Esophagus muscularis mucosa (tissue), 4 donors: ENCODE measurements at regions not wholly inside any gene's neighbourhood (a gene's known extent, or its start where the extent isn't known, plus 50 kb on each side); places are given as distances from the start of the nearest gene placed in this dataset.

ENCODE experiments used
- DNase-seq: peaks from one replicate; pipeline ENCODE4 v3.0.0-alpha.2; 2017; ENCODE audit errors: extremely low spot score
- H3K27ac ChIP-seq, 4 donors: fragments of 200-600 bp; sonication (generic); replicated peaks in 1 of 4; 1 replicate in 3 of 4; 2 replicates in 1 of 4; pipeline ENCODE4 v1.5.1; 2016 to 2019; ENCODE audit warnings: mild to moderate bottlenecking in 1 of 4
- H3K27me3 ChIP-seq, 4 donors: fragments of 200-600 bp; sonication (generic); one replicate each; pipeline versions ENCODE4 v1.5.1 to v1.6.0; 2016 to 2019
- H3K36me3 ChIP-seq, 4 donors: fragments of 200-600 bp; sonication (generic); one replicate each; pipeline ENCODE4 v1.5.1; 2016 to 2019
- H3K4me1 ChIP-seq, 4 donors: fragments of 200-600 bp; sonication (generic); one replicate each; pipeline ENCODE4 v1.5.1; 2016 to 2019
- H3K4me3 ChIP-seq, 4 donors: fragments of 200-600 bp; sonication (generic); 1 replicate in 2 of 4; 2 replicates in 2 of 4; pipeline ENCODE4 v1.5.1; 2016 to 2019; ENCODE audit warnings: mild to moderate bottlenecking in 4 of 4, moderate library complexity in 1 of 4
- H3K9me3 ChIP-seq, 4 donors: fragments of 200-600 bp; sonication (generic); 1 replicate in 3 of 4; 2 replicates in 1 of 4; pipeline ENCODE4 v1.5.1; 2016 to 2019
- CTCF ChIP-seq, 3 experiments: fragments of 200-600 bp in 2 of 3; fragments of 450-650 bp in 1 of 3; sonication (generic) in 2 of 3; IDR thresholded peaks; one replicate each; pipeline ENCODE4 v1.5.1; 2017 to 2019; ENCODE audit warnings: antibody characterized with exemption in 3 of 3, mild to moderate bottlenecking in 2 of 3, moderate library complexity in 1 of 3
- EP300 ChIP-seq: sonication (generic); formaldehyde crosslinking; IDR thresholded peaks from one replicate; pipeline ENCODE4 v1.6.1; 2017; ENCODE audit warnings: antibody characterized with exemption
- POLR2A ChIP-seq: fragments of 450-650 bp; IDR thresholded peaks from one replicate; pipeline ENCODE4 v1.6.1; 2017; ENCODE audit warnings: antibody characterized with exemption, moderate library complexity, mild to moderate bottlenecking, low read depth
- POLR2AphosphoS5 ChIP-seq, 2 donors: sonication (generic); formaldehyde crosslinking; IDR thresholded peaks; one replicate each; pipeline ENCODE4 v1.6.1; 2017; ENCODE audit warnings: antibody characterized with exemption in 2 of 2
- WGBS: methylation state at CpG from one replicate; pipeline ENCODE4 v1.1.5; 2018; 5-methylcytosine and 5-hydroxymethylcytosine counted together
- intact Hi-C: fragments of 100-400 bp; cut with DNase I; formaldehyde crosslinking; loops from one replicate; pipeline ENCODE4 v1.15.1; 2023

- TF ChIP-seq POLR2A (no peak), POLR2AphosphoS5 (IDR thresholded peaks at IDR 0.05) (no peak), CTCF (IDR thresholded peaks at IDR 0.05) (no peak), EP300 (no peak)
- Histone ChIP-seq H3K27ac (no peak overlapping the region), H3K4me3 (no peak overlapping the region), H3K9me3 (peaks cover 0 to 8% (median 2%) of the 10 kb centered on the region in 4 donors), H3K4me1 (no peaks in the 10 kb centered on the region), H3K27me3 (no peaks in the 10 kb centered on the region), H3K36me3 (no peaks in the 10 kb centered on the region)
- intact Hi-C loops, result no loop called here
- DNase-seq, result no peak
Measured at GRCh38 chr2:172677363-172677762, 58.3 kb upstream of the RAPGEF4 start.

- Histone ChIP-seq H3K4me1 (no peaks in the 10 kb centered on the region), H3K36me3 (no peaks in the 10 kb centered on the region), H3K4me3 (no peak overlapping the region), H3K27me3 (no peaks in the 10 kb centered on the region), H3K9me3 (peaks cover 0 to 4% (median under 1%) of the 10 kb centered on the region in 4 donors), H3K27ac (no peak overlapping the region)
- TF ChIP-seq POLR2AphosphoS5 (IDR thresholded peaks at IDR 0.05) (no peak), EP300 (no peak), POLR2A (no peak), CTCF (IDR thresholded peaks at IDR 0.05) (no peak)
- no peak for DNase-seq
- 48% methylated on average over 2 of the region's 2 CpGs for WGBS
- intact Hi-C loops, result no loop called here
Measured at GRCh38 chr2:172680436-172681068, 55.1 kb upstream of the RAPGEF4 start.

GRCh38 chr2:172685467-172685866 is 50.2 kb upstream of the RAPGEF4 start:
- no peak for DNase-seq
- TF ChIP-seq POLR2A (no peak), CTCF (IDR thresholded peaks at IDR 0.05) (no peak)
- no peak overlapping the region for H3K27ac ChIP-seq
- intact Hi-C loops, result no loop called here
- H3K4me3 ChIP-seq, result no peak overlapping the region
- no peaks in the 10 kb centered on the region for H3K9me3 ChIP-seq
- no peaks in the 10 kb centered on the region for H3K36me3 ChIP-seq
- WGBS, result 94% methylated on average over 4 of the region's 4 CpGs
- H3K27me3 ChIP-seq, result no peaks in the 10 kb centered on the region
- no peaks in the 10 kb centered on the region for H3K4me1 ChIP-seq
